ENCODE measurements at regions not wholly inside any gene's neighbourhood (a gene's known extent, or its start where the extent isn't known, plus 50 kb on each side); places are given as distances from the start of the nearest gene placed in this dataset.
"Not testable (repeated sequence)": the region's sequence is repeated elsewhere in the genome, so short reads cannot be mapped to it uniquely, and the experiment has no call there.

- DNase-seq, result no peak
Measured at GRCh38 chr18:76307293-76307690, 187.8 kb downstream of the ZNF516 start.

DNA sequence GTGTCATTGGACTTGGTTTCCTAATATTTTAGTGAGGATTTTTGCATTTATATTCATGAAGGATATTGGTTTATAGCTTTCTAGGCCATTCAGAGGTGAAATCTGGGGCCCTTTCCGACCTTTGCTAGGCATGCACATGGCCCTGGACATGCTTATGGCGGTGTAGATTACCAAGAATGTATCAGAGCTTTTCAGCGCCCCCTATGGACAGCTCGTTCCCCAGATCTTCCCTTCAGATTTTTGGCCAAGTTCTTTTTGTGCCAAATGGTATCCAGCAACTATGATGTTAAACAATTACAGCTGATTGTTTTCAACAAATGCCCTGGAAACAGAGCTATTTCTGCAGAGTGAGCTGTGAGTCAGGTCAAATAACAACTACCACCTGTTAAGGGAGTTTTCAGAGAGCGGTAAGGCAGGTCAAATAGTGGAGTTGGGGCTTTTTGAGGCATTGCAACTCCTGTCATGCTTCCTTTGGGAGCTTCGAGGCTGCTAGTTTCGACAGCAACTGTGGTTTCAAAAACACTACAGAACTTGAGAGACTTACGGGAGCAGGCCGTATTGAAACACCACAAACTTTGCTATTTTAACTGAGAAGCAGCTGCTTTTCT lies 188.3 kb downstream of the ZNF516 start:
- DNase-seq, result peak; percentile 10

GRCh38 chr18:76285866-76286265 lies 209.2 kb downstream of the ZNF516 start:
- DNase-seq, result no peak

GRCh38 chr18:76281565-76281964 lies 213.5 kb downstream of the ZNF516 start:
- no peak for DNase-seq

DNA sequence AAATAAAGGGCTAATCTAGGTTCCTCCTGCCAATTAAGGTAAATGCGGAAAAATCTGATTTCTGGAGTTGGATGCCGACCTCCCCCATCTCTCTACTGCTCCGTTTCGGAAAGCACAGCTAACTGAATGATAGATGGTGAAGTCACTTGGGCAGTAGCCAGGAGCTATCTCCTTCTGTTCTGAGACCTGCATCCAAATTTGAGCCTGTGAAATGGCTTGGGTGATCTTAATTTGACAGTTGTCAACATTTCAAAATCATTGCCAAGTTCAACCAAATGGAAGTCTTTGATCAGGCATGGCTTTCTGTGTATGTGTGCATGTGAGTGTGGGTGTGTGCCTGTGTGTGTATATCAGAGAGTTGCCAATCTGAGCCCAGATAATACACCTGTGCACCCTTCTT lies 217.2 kb downstream of the ZNF516 start:
- no peak for DNase-seq

DNA sequence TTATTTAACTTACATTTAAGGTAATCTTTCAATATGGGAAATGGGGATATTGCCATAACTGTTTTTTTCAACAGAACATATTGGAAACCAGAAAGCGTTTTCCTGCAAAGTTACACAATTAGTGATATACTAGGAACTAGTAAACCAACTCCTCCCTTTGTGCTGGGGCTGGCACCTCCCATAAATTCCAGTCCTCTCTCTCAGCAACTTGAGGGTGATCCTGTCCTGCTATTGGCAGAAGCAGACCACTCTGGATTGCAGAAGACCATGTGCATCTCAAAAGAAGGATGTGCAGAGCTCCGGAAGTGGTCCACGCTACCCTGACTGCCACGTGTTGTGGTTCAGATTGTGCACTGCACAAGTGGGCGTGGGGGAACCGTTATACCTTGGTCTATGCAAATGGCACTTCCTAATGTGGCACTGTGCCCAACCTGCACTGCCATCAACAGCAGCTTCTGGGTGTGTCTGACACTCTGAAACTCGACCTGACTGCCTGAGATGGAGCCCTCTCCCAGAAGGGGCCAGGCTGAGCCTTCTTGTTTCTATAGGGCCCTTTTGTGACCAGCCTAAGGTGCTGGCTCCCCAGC lies 219.2 kb downstream of the ZNF516 start:
- peak; percentile 50 for DNase-seq

- DNase-seq, result peak; percentile 51
Measured at GRCh38 chr18:76274468-76275289, 220.4 kb downstream of the ZNF516 start.

DNA sequence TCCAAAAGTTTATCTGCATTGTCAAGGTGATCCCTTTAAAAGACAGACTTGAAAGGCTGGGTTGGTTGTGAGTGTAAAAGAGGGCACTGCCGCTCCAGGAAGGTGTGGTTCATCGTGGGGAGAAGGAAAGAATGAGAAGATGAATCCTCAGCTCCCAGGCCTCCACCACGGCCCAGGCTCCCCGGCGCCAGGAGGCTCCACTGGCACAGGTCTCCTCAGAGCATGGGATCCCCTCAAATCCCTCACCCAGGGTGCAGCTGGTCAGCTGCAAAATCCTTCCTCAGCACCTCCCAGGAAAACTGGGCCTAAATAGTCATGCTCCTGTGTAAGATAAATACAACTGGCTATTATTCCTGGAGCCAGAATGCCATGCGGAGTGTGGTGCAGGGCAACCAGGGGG lies 221.1 kb downstream of the ZNF516 start:
- DNase-seq, result no peak

GRCh38 chr18:76273036-76273545 lies 222.0 kb downstream of the ZNF516 start:
- DNase-seq, result no peak

DNA sequence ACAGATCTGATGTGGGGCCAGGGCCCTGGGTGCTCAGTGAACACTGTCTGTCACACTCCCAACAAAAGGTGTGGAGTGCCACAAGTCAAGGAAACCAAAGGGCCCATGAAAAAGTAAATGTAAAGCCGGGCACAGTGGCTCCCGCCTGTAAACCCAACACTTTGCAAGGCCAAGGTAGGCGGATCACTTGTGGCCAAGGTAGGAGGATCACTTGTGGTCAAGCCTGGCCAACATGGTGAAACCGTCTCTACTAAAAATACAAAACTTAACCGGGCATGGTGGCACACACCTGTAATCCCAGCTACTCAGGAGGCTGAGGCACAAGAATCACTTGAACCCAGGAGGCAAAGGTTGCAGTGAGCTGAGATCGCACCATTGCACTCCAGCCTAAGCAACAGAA lies 227.6 kb downstream of the ZNF516 start:
- not testable (repeated sequence) for DNase-seq

GRCh38 chr18:76266236-76266991 lies 228.6 kb downstream of the ZNF516 start:
- DNase-seq, result no peak

DNA sequence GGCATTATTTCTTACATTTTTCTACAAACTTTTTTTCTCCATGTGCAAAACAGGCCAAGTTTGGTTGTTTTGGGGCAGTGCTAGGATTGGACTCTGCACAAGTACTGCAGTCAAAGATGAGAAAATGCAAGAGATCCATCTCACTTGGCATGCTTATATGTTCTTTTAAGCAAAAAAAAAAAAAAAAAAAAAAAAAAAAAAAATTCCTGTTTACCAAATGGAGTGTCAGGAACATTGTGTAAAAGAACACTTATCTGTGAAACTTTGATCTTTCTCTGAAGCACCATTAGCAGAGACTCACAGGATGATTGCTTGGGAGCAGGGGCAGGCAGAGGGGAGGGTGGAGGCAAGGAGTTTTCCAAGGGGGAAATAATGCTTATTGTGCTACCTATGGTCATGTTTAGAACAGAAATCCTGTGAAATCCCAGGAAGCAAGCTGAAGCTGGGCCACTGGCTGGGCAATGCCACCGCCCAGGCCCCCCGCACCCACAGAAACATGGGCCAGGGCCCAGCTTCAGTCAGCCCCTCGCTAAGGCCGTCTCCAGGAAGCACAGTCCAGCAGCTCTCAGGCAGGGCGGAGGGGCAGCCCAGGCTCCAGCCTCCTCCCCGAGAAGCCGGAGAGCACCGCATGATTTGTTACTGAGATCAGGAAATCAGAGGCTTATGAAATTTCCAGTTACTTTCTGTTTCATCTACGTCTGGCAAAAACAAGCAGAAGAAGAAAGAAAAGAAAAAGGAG lies 229.4 kb downstream of the ZNF516 start:
- DNase-seq, result no peak

DNA sequence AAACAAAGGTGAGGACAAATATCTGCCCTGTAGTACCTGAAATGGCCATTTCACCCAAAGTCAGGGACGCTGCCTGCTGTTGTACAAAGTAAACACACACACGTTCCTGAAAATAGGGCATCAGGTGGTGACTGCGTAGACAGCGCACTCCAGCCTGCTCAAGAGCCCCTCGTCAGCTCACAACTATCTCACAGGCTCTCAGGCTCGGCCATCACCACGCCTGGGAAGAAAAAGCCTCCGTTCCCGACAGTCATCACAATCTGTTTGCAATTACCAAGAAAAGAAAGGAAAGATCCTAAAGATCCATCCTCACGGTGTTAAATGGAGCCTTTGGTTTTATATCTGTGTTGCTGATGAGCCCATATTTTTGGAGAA lies 230.2 kb downstream of the ZNF516 start:
- DNase-seq, result no peak

DNA sequence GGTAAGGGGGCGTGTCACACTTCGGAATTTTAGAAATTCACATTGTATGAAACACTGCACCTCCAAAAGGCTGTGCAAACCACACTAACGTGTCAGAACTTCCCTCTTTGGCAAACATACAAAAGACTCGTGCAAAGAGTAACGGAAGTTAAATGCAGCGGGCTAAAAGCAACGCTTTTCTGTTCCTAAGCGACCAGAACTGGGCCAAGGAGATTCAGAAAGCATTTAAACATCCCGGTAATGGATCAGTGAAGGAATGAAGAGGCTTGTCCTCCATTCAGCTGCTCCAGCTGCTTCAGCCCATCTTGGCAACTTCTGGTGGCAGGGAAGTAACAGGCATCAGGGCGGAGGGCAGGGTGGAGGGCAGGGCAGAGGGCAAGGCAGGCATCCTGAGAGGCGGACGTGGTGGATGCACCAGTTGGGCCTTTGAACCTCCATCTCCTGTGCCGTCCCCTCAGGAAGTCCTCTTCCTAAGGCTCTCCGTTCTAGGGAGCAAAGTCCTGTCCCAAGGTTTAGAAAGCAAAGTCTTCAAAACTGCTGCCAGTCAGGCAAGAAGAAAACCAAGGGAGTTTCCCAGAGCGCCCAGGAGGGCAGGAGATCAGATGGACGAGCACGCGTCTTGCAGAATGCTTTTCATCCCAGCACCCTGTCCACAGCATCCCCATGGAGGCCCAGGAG lies 230.7 kb downstream of the ZNF516 start:
- no peak for DNase-seq

- no peak for DNase-seq
Measured at GRCh38 chr18:76263046-76264005, 231.7 kb downstream of the ZNF516 start.

DNA sequence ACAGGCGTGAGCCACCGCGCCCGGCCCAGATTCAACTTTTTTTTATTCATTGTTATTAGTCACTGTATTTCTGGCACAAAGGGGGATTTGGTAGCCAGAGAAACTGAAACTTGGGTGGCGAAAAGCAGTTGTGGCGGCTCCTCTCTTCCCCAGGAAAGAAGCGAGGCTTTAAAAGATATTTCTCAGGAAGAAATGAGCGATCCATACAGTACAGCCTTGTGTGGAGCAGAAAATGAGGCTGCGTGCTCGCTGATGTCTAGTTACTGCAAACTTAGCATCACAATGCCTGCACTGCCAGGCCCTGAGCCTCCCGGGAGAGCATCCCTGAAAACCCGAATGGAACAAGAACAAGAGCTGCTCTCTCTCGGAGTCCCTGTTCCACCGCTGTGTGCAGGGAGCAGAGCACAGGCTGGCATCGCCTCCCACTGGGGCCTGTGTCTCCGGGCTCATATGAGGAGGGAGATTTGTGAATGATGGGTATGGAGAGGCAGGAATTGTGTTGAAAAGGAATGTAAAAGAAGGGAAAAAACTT lies 234.0 kb downstream of the ZNF516 start:
- DNase-seq, result no peak

- DNase-seq, result no peak
Measured at GRCh38 chr18:76259711-76260110, 235.3 kb downstream of the ZNF516 start.

GRCh38 chr18:76259096-76259495 lies 235.9 kb downstream of the ZNF516 start:
- no peak for DNase-seq

DNA sequence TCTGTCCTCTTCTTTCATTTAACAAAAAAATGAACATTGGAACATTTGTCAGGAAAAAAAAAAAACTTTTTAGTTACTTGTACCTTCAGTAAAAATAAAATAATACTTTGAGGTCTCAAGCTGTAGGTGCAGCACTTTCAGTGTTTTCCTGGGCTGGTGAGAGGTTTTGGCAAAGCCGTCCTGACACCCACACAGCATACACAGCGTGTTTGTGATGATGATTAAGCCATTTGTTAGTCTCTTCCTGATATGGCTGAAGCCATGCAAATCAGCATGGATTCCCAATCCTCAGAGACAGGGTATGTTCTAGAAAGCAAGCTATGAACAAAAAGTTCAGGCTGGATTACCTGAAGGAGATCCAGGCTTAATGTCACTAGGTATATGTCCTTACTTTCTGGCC lies 236.8 kb downstream of the ZNF516 start:
- DNase-seq, result no peak

DNA sequence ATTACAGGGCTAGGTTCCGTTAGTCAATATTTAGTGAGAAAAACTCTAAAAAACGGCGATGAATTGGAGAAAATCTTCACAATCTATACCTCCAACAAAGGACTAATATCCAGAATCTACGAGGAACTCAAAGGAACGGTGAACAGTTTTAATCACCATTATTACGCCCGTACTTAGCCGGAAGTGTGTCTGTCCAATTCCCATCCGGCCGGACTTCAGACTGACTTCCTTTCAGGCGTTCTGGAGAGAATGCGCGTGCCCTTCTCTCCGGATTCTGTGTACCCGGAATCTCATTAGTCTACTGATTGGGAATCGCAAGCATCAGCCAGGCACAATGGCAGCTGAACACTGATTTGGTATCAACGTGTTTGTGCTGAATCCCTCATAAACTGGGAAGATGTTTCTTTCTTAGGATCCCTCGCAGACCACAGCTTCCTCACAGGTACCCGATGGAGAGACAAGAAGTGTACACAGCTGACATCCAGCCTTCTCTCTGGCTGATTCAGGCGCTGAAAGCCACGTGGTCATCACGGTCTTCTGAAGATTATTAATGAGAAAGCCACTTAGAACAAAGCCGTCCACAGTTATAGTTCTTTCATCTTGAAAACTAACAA lies 239.9 kb downstream of the ZNF516 start:
- DNase-seq, result peak; percentile 86

All from RPMI8226 (cell line).